ENCODE measurements at regions not wholly inside any gene's neighbourhood (a gene's known extent, or its start where the extent isn't known, plus 50 kb on each side); places are given as distances from the start of the nearest gene placed in this dataset.

- Histone ChIP-seq H3K27ac (ENCODE audit: low read depth, low read length) (no peak overlapping the region), H3K9ac (ENCODE audit: low read length) (no peak overlapping the region), H3K27me3 (ENCODE audit: insufficient read depth, low read length) (no peaks in the 10 kb centered on the region), H3K36me3 (ENCODE audit: control insufficient read depth in 1 of 2, insufficient read depth in 2 of 2, low read length in 2 of 2) (no peaks in the 10 kb centered on the region), H3K79me2 (ENCODE audit: insufficient read depth, low read length) (no peaks in the 10 kb centered on the region), H3K4me1 (ENCODE audit: control insufficient read depth in 1 of 2, insufficient read depth in 2 of 2, low read length in 2 of 2) (no peaks in the 10 kb centered on the region), H3K4me2 (ENCODE audit: low read length) (no peak overlapping the region), H3K9me2 (ENCODE audit: insufficient read depth) (no peaks in the 10 kb centered on the region), H4K20me1 (ENCODE audit: insufficient read depth) (no peaks in the 10 kb centered on the region), H2AFZ (ENCODE audit: low read depth, low read length, poor library complexity, severe bottlenecking) (no peak overlapping the region), H3K4me3 (replicated peaks in 1 of 2; ENCODE audit: low read depth in 1 of 2, low read length in 2 of 2) (no peak overlapping the region), H3K9me3 (ENCODE audit: control insufficient read depth in 1 of 2, insufficient read depth in 1 of 2, low read depth in 1 of 2, low read length in 2 of 2) (no peaks in the 10 kb centered on the region)
- DNase-seq (ENCODE audit: low read depth, low spot score) (no peak), ATAC-seq (no peak)
- TF ChIP-seq POLR2A (IDR thresholded peaks at IDR 0.05; ENCODE audit: borderline replicate concordance, extremely low read depth, insufficient read depth, insufficient read length) (no peak), CBX3 (IDR thresholded peaks at IDR 0.05; ENCODE audit: low read depth) (no peak), EZH2phosphoT487 (IDR thresholded peaks at IDR 0.05; ENCODE audit: borderline replicate concordance) (no peak), CTCF (IDR thresholded peaks at IDR 0.05 in 2 of 3, conservative IDR thresholded peaks at IDR 0.05 in 1 of 3; ENCODE audit: borderline replicate concordance in 1 of 3, insufficient read depth in 1 of 3, low read depth in 2 of 3, low read length in 2 of 3) (no peak), ELF1 (IDR thresholded peaks at IDR 0.05; ENCODE audit: borderline replicate concordance, low read depth) (no peak)
- ChIA-PET RAD21 (ENCODE audit: low non-redundant PET in 1 of 2, low total read pairs in 2 of 2, uncharacterized antibody in 2 of 2, unreplicated experiment in 2 of 2) (no interaction called here), CTCF (no interaction called here), POLR2A (no interaction called here)
- BruUV-seq (replicated peaks), result no TSS peak
- intact Hi-C loops (cut with micrococcal nuclease), result no loop called here
These were observed 305.3 kb downstream of the CSNK1G3 start for GRCh38 chr5:123817267-123817666.

- Histone ChIP-seq H3K4me2 (ENCODE audit: low read length) (no peak overlapping the region), H4K20me1 (ENCODE audit: insufficient read depth) (no peaks in the 10 kb centered on the region), H3K9me2 (ENCODE audit: insufficient read depth) (no peaks in the 10 kb centered on the region), H3K27me3 (ENCODE audit: insufficient read depth, low read length) (no peaks in the 10 kb centered on the region), H3K36me3 (ENCODE audit: control insufficient read depth in 1 of 2, insufficient read depth in 2 of 2, low read length in 2 of 2) (no peaks in the 10 kb centered on the region), H3K9ac (ENCODE audit: low read length) (no peak overlapping the region), H3K9me3 (ENCODE audit: control insufficient read depth in 1 of 2, insufficient read depth in 1 of 2, low read depth in 1 of 2, low read length in 2 of 2) (no peaks in the 10 kb centered on the region), H3K79me2 (ENCODE audit: insufficient read depth, low read length) (no peaks in the 10 kb centered on the region), H3K4me1 (ENCODE audit: control insufficient read depth in 1 of 2, insufficient read depth in 2 of 2, low read length in 2 of 2) (no peaks in the 10 kb centered on the region), H3K4me3 (replicated peaks in 1 of 2; ENCODE audit: low read depth in 1 of 2, low read length in 2 of 2) (no peak overlapping the region), H3K27ac (ENCODE audit: low read depth, low read length) (no peak overlapping the region), H2AFZ (ENCODE audit: low read depth, low read length, poor library complexity, severe bottlenecking) (no peak overlapping the region)
- intact Hi-C loops (cut with micrococcal nuclease), result no loop called here
- ATAC-seq, result no peak
- ChIA-PET CTCF (no interaction called here), RAD21 (ENCODE audit: low non-redundant PET in 1 of 2, low total read pairs in 2 of 2, uncharacterized antibody in 2 of 2, unreplicated experiment in 2 of 2) (no interaction called here), POLR2A (no interaction called here)
- BruUV-seq (replicated peaks), result no TSS peak
- DNase-seq (ENCODE audit: low read depth, low spot score), result no peak
- TF ChIP-seq RAD21 (IDR thresholded peaks at IDR 0.05; ENCODE audit: low read depth) (no peak), ZBTB33 (IDR thresholded peaks at IDR 0.05; ENCODE audit: extremely low read depth, insufficient replicate concordance, low read length) (no peak), ZFX (IDR thresholded peaks at IDR 0.05) (no peak), CTCF (IDR thresholded peaks at IDR 0.05 in 2 of 3, conservative IDR thresholded peaks at IDR 0.05 in 1 of 3; ENCODE audit: borderline replicate concordance in 1 of 3, insufficient read depth in 1 of 3, low read depth in 2 of 3, low read length in 2 of 3) (no peak), SP1 (IDR thresholded peaks at IDR 0.05; ENCODE audit: low read depth) (no peak), ZNF274 (IDR thresholded peaks at IDR 0.05; ENCODE audit: low read depth, low read length) (no peak), POLR2A (IDR thresholded peaks at IDR 0.05; ENCODE audit: borderline replicate concordance, extremely low read depth, insufficient read depth, insufficient read length) (no peak), MAX (IDR thresholded peaks at IDR 0.05) (no peak), ATF3 (IDR thresholded peaks at IDR 0.05) (no peak)
These were observed 303.0 kb downstream of the CSNK1G3 start for GRCh38 chr5:123814801-123815470.

Data from HCT116 (cell line).